HG03521 (cell line): ENCODE measurements at regions not wholly inside any gene's neighbourhood (a gene's known extent, or its start where the extent isn't known, plus 50 kb on each side); places are given as distances from the start of the nearest gene placed in this dataset.

Source experiments
- ATAC-seq: cut with Tn5 transposase; IDR thresholded peaks from one replicate; pipeline ENCODE4 v1.9.1; 2021; ENCODE audit warnings: mild to moderate bottlenecking, moderate library complexity; ENCODE audit not compliant: unreplicated experiment

DNA sequence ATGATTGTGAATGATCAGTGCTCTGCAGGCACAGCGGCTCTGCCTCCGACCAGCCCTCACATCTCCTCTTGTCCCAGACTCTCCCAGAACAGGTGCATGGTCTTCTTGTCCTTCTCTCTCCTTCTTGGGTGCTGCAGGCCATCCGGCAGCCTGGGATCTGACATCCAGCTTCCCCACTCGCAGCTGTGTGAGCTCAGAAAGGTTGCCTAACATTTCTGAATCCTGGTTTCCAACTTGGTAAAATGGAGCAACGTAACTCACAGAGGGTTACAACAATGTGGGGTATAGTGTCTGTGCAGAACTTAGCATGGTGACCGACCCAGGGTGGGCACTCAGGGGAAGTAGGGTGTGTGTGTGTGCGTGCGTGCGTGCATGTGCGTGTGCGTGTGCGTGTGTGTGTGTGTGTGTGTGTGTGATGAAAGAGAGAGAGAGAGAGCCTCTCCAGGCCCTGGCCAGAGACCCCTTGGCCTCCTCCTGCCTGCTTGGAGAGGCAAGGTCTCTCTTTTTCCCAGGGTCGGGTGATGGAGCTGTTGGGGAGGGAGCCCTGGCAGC lies 110.1 kb downstream of the SNX5 start:
- no peak for ATAC-seq

DNA sequence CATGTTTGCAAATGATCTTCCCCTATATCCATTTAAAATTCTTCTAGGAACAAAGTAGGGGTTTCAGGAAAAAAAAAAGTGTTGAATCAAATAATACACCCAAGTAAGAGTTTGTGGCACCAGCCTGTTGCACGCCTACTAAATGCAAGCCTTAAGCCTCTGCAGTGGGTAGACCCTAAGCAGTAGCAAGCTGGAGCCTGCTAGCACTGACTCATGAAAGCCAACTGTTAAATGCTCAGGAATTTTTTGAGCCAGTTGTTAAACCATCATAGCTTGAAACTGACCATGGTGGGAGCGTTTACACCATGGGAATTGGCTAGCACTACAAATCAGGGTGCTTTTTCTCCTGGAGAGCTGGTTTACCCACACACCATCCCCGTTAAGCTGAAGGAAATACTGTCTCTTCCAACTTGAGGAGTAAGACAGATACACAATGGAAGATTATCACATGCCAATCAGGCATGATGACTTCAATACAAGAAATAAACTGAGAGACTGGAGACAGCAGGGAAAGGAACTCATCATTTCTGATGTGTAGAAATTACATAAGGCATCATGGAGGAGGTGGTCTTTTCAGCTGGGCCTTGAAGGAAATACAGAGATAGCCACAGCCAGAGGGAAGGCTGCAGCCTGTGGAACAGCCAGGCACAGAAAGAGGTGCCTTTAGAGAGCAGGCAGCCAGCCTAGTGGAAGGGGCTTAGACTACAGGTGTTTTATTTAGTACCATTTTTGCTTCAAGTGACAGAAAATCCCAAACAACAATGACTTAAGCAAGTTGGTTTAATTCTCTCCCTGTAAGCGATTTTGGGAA lies 110.8 kb downstream of the SNX5 start:
- ATAC-seq, result no peak

DNA sequence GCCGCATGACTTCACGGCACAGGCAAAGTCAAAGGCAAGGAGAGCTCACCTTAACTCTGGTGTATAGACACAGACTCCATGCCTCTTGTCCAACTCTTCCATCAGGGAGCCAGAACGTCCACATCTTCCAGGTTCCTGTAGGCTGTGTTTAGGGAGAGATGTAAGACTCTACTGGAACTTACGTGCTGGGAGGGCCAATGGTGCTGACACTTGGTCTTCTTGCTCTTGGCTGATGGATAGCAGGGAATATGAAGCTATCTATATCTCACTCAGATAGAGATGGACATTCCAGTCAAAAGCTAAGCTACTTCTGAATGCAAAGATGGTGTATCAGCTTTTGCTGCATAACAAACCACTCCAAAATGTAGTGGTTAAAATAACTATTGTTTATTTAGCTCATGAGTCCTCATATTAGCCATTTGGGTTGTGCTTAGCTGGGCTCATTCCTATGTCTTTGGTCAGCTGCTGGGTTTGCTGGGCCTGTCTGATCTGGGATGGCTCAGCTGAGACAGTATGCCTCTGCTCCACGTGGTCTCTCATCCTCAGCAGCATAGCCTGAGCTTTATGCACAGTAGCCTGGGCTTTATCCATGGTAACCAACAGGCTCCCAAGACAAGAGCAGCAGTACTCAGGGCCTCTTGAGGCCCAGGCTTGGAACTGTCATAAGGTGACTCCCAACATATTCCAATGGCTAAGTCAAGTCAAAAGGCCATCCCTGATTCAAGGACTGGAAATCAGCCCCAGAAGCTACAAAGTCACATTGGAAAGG lies 111.6 kb downstream of the SNX5 start:
- ATAC-seq, result no peak

DNA sequence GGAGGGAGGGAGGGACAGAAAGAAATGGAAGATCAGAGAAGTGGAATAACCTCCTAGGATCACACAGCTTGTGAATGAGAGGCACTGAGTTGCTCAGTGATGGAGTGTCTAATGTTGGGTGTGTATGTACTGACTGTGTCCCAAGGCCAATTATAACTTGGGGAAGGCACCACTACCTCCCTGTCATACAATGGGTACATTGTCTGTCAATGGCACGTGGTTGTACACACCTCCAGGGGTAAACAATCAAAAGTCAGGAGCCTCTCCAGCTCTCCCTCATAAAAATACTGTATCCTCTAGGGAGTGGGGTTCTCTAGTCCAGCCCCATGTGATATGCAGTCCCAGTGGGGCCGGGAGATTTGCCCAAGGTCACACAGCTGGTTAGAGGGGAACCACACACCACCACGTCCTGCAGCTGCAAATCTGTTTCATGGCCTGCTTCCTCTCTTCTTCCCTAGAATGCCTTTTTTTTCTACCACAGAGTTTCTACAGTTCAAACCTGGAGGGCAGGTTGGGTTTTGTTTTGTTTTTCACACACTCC lies 112.5 kb downstream of the SNX5 start:
- ATAC-seq, result peak; percentile 71

DNA sequence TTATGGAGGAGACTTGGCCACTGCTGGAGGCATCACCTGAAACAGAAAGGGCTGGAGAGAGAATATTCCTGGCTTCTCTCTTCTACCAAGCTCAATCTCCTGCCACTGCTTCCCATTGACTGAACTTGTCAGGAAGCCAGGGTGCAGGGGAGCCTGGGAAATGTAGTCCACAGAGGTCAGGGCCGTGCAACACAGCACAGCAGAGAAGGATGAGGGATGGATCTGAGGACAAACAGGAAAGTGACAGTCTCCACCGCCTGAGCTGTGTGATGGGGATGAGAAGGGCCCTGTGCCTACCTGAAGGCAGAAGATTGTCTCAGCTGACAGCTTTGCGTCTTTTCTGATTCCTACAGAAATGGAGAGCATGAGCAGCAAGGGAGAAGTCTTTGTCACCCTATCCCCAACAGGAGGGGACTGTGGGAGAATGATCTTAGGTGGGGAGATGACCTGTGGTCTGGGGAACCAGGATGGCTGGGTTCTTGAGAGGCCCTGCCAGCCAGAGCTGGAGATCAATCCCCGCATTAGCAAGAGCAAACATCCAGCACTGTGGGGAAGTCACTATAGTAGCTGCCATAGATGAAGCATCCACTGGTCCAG lies 114.2 kb downstream of the SNX5 start:
- ATAC-seq, result no peak

DNA sequence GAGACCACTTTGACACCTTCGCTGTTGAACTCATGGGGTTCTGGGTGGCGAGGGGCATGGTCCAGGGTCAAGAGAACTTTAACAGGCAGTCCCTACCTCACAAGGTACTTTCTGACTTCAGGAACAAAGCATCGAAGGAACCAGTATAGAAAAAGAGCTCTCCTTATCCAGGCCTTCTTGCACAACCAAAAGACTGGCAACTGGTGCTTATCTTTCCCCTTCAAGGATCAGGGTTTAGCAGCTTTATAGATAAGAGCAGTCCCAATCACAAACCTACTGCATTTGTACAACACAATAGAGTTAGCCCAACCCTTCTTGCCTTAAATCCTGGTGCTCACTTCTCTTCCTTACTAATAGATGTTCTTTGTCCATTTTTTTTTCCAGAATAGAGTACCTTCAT lies 116.3 kb downstream of the SNX5 start:
- ATAC-seq, result no peak

DNA sequence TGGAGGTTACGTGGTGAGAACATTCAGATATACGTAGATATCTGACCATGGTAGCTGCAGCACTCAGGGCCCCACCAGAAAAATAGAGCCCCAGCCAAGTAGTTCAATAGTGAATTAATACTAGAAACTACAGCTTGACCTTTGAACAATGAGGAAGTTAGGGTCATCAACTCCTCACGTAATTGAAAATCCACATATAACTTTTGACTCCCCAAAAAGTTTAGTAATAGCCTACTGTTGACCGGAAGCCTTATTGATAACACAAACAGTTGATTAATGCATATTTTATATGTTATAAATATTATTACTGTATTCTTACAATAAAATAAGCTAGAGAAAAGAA lies 117.9 kb downstream of the SNX5 start:
- no peak for ATAC-seq

DNA sequence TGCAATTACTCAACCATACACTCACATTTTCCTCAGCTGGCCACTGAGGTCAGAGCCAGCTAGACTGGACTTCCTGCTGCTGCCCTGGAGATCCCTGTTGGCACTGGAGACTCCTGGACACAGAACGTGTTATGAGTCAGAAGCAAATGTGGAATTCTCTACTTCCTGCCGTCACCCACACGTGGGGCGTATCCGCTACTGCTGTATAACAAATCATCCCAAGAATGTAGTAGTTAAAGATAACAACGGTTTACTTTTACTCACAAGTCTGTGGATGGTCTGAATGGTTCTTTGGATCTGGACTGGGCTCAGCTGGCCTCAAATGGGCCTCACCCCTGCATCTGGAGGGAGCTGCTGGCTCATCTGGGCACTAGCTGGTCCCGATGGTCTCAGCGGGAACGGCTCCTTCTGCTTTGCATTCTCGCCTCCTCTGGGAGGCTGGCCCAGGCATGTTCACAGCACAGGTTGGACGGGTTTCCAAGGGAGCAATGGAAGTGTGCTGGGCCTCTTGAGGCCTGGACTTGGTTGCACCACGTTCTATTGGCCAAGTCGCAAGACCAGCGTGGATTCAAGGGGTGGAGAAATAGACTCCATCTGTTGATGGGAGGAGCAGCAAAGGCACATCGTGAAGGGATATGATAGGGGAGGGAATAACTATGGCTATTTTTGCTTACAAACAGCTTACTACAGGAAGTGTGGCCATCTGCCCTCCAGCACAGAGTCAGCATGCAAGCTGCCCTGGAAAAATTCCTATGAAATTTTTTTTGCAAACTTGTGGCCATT lies 118.5 kb downstream of the SNX5 start:
- ATAC-seq, result no peak

DNA sequence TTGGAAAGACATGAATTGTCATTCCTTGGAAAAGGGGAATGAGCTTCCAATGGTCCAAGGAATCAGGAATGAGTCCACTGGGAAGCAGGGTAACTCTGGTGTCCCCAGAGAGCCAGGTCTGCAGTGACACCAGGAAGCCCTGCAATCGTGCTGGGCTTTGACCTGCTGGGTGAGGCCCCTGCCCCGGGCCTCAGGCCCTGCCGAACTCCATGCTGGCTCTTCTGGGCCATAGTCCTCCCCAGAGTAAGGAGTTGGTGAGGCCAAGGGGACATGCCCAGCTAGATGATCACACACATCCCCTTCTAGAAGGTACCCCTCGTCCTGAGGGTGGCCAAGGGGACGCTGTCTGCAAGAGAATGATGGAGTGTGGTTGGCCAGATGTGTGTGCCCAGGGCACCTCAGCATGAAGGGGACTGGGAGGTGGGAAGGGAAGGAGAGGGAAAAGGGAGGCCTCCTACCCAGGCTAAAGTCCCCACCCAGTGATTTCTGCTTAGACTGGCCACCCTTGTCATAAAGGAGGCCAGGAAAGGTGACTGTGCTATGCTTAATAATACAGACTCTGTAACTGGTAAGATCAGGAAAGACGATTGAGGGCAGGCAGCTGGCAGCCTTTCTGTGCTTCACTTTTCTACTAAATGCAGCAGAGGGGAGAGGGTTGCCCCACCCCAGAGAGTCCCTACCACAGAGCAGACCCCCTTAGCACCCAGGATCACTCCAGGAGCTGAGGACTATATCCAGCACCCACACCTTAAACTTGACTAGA lies 119.3 kb downstream of the SNX5 start:
- ATAC-seq, result no peak

DNA sequence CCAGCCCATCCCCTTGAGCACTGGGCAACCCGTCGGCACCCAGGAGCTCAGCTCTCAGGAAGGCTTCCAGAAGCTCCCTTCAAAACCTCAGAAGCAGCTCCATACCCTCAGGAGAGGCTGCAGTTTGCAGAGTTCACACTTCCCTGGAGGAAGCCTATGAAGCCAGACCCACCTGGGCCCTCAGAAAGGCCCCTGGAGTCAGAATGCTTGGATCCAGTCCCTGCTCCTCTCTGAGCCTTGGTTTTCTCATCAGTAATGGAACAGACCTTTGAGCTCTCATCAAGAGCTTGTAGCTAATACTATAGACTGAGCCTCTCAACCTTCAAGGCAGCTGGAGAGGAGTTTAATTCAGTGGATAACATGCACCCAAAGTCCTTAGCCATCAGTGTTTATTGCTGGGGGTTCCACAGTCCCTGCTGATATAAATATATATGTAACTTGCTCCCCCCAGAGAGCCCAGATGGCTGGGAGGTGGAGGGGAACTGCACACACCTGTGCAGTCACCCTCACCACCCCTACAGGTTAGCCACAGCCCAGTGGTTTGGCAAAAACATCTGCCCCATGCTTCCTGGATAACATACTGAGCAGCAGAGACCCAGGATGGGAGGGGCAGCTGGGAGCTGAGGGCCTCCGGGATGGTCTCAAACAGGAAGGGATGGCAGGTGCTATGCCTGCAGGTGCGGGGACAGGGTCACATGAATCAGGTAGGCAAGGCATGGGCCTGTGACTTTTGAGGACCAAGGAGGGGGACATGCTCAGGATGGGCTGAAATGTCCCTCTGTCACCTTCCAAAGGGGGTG lies 120.1 kb downstream of the SNX5 start:
- ATAC-seq, result no peak

DNA sequence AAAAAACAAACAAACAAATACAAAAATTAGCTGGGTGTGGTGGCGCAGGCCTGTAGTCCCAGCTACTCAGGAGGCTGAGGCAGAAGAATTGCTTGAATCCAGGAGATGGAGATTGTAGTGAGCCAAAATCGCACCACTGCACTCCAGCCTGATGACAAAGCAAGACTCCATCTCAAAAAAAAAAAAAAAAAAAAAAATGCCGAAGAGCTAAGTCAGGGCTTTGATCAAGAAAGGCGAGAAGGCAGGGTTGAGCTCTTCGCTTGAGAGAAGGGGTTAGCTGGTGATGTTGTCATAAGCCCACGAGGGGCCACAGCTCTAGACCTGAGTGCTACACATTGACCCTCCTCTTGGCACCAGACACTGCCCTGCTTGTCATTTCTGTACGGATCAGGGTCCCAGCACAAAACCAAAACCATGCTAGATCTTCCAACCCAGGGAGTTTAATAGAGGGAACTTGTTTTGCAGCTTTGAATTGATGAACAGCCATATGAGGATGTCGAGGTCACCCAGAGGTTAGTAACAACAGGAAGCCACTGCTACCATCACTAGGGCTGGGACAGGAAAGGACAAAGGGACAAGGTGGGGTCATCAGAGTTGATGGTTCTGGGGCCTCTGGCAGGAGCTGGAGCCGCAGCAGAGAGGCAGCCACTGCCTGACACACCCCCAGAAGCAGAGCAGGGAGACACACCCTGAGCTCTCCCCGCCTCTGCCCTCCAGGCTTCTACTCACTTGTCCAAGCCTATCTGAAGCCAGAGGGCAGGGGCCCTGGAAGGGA lies 122.7 kb downstream of the SNX5 start:
- no peak for ATAC-seq

DNA sequence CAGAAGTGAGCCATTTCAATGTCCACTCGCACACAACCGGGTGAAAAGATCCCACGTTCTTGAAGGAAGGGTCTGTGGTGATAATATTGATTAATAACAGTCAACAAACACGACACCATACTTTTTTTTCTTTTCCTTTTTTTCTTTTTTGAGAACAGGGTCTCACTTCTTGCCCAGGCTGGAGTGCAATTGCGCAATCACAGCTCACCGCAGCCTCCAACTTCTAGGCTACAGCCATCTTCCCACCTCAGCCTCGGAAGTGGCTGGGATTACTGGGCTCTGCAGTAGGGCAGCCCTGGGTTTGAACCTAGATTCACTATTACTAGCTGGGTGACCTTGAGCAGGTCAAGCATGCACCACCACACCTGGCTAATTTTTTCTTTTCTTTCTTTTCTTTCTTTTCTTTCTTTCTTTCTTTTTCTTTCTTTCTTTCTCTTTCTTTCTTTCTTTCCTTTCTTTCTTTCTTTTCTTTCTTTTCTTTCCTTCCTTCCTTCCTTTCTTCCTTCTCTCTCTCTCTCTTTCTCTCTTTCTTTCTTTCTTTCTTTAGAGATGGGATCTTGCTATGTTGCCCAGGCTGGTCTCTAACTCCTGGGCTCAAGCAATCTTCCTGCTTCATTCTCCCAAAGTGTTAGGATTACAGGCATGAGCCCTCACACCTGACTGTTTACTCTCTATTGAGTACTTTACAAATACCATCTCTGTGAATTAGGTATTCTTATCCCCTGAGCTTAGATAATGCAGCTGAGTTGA lies 123.9 kb downstream of the SNX5 start:
- no peak for ATAC-seq

DNA sequence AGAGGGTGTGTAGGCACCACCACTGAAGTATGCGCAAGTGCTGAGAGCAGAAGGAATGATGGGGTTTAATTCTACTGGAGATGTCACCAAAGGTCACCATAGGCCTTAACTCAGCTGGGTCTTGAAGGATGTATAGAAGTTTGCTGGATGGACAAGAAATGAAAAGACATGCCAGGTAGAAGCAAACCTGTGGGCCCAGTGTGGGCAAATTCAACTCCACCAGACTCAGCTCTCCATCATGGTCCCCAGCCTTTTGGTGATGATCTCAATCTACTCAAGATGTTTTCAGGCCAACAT lies 124.5 kb downstream of the SNX5 start:
- no peak for ATAC-seq

DNA sequence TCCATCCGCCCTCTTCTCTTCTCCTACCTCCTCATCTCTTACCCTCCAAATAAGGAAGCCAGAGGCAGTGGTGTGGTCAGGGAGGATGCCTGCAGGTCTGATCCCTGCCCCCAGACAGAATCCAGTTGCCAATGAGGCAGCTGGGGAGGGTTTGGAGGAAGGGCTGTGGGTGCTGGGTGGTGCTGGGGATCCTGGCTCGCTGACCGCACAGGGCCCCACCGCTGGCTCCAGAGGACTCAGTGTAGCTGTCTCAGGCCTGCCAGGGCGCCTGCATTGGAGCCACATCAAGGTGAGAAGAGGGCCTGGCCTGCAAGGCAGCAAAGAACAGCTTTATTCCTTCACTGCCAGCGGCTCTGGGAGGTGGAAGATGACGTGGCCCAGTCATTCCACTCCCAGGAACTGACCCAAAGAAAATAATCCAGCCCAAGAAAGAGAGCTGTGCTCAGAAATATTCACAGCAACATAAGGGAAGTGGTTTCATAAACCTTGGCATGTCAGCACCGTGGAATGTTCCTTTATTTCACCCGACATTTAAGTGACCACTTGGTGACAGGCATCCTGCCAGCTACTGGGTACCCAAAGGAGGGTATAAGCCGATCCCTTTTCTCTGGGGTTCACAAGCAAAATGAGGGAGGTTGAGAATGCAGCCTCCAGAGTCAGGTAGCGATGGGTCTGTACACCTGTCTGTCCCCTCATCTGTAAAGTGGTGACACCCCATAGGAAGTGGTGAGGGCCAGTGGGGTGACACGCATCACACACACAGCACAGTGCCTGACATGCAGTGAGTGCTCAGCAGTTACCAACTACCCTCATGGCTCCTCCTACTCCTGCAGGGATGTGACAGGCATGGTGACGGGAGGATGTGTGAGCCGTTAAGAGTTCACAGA lies 125.1 kb downstream of the SNX5 start:
- ATAC-seq, result peak; percentile 42

DNA sequence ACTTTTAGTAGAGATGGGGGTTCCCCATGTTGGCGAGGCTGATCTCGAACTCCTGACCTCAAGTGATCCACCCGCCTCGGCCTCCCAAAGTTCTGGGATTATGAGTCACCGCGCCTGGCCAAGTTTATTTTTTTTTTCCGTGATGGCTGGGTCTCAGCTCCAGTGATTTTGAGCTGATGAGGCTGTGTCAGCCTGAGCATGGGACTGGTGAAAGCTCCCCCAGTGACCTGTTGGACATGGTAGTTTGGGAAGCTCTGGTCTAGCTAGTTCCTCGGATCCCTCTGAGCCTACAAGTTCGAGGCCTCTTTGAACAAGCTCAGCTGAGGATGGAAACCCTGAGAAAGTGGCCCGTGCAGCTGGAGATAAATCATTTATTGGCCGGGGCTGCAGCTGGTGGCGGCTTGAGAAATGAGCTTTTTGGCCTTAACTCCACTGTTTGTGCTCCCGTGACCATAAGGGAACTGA lies 126.8 kb downstream of the SNX5 start:
- ATAC-seq, result no peak

DNA sequence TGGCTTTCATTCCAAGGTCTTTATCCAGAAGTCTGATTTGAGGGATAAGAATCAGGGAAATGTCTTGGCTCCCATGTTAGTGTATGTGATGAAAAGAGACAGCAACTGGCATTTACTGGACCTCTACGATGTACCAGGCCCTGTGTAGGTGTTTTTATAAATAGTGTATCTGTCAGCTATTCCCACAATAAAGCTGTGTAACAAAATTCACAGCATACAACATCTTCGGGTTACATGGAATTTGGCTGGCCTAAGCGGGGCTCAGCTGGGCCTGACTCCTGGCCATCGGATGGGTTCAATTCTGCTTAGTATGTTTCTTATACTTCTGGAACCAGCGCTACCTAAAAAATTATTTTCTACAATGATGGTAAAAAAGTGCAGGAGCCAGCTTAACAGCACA lies 128.2 kb downstream of the SNX5 start:
- no peak for ATAC-seq

DNA sequence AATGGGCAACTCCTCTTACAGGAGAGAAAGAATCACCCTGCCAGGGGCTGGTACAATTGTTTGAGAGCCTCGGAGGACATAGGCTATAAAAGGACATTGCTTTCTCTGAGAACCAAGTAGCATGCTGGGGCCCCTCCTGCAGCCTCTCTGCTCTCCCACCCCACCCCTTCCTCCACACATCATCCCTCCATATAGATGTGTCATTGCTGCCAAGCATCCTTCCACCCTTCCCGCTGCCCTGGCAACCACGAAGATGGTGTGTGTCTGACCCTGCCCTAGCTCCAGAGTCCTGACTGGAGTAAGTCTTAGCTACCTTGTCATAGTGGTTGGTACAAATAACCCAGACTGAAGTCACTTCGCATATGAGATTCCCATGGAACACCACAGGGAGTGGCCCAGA lies 129.7 kb downstream of the SNX5 start:
- no peak for ATAC-seq
